Neural crest cell (in vitro differentiated cells): ENCODE measurements at regions not wholly inside any gene's neighbourhood (a gene's known extent, or its start where the extent isn't known, plus 50 kb on each side); places are given as distances from the start of the nearest gene placed in this dataset.

Experiments used
- DNase-seq: peaks from one replicate; pipeline ENCODE4 v3.0.0; 2021; ENCODE audit warnings: low read depth, mixed read lengths, low spot score
- H3K27ac Mint-ChIP-seq: one replicate; pipeline ENCODE4 v1.8.0; 2021; ENCODE audit warnings: mild to moderate bottlenecking, mixed read lengths; ENCODE audit not compliant: unreplicated experiment
- H3K27me3 Mint-ChIP-seq: 2 replicates; pipeline ENCODE4 v1.8.0; 2021; ENCODE audit warnings: low read depth, mild to moderate bottlenecking, mixed read lengths
- H3K36me3 Mint-ChIP-seq: 2 replicates; pipeline ENCODE4 v1.8.0; 2021; ENCODE audit warnings: low read depth, mild to moderate bottlenecking, mixed read lengths
- H3K4me1 Mint-ChIP-seq: 2 replicates; pipeline ENCODE4 v1.8.0; 2021; ENCODE audit warnings: mixed read lengths
- H3K4me3 Mint-ChIP-seq: one replicate; pipeline ENCODE4 v1.8.0; 2021; ENCODE audit warnings: mild to moderate bottlenecking, mixed read lengths
- H3K9me3 Mint-ChIP-seq: 2 replicates; pipeline ENCODE4 v1.8.0; 2021; ENCODE audit warnings: mixed read lengths
- CTCF ChIP-seq: fragments of 200-600 bp; sonication (generic); conservative IDR thresholded peaks from 2 replicates; pipeline ENCODE4 v1.5.0; 2021; ENCODE audit warnings: antibody characterized with exemption, mild to moderate bottlenecking

- H3K4me3 Mint-ChIP-seq = no peak overlapping the region
- no peak overlapping the region for H3K27ac Mint-ChIP-seq
- H3K27me3 Mint-ChIP-seq = no peaks in the 10 kb centered on the region
- H3K9me3 Mint-ChIP-seq = no peaks in the 10 kb centered on the region
- TF ChIP-seq CTCF = no peak
- no peaks in the 10 kb centered on the region for H3K36me3 Mint-ChIP-seq
- H3K4me1 Mint-ChIP-seq = peaks cover 15% of the 10 kb centered on the region
- no peak for DNase-seq
Measured at GRCh38 chr7:16062269-16062668, 359.1 kb downstream of the CRPPA start.

DNA sequence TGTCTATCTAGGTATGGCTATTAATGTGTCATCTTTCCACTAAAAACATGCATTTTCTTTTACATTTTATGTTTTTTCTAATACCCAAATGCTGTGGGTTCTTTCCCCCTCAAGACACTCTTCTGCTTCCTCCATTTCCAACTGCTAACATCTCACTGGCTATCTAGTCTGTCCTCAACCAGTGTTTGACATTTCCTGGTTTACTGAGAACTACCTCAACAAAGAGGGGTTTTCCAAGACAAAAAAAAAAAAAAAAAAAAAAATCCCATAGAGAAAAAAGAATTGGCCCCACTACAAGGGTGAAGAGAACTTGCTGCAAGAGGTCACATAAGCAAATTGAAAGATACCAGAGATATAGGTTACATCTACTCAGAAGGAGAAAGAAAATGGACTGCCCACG, 359.7 kb downstream of the CRPPA start:
- Mint-ChIP-seq H3K36me3 (no peaks in the 10 kb centered on the region), H3K4me3 (no peak overlapping the region), H3K9me3 (no peaks in the 10 kb centered on the region), H3K4me1 (peaks cover 12% of the 10 kb centered on the region), H3K27ac (no peak overlapping the region), H3K27me3 (no peaks in the 10 kb centered on the region)
- no peak for DNase-seq
- no peak for TF ChIP-seq CTCF

DNA sequence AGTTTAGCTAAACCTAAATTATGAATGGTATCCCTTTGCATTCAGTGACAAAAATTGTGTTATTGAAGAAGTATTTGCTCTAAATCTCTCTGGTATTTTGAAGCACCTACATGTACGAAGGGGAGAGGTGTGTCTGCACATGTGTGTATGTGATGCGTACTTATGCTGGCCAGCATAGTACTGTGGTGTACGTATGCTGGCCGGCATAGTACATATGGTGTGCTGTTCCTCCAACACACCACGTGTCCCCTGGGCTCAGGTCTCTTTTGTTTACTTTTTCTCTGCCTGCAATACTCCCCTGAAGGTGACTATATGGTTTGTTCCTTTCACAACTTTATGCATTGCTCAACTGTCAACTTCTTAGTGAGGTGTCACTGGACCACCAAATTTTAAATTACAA, 360.3 kb downstream of the CRPPA start:
- Mint-ChIP-seq H3K9me3 (no peaks in the 10 kb centered on the region), H3K4me1 (peaks cover 12% of the 10 kb centered on the region), H3K27ac (no peak overlapping the region), H3K27me3 (no peaks in the 10 kb centered on the region), H3K36me3 (no peaks in the 10 kb centered on the region), H3K4me3 (no peak overlapping the region)
- no peak for TF ChIP-seq CTCF
- DNase-seq = no peak

DNA sequence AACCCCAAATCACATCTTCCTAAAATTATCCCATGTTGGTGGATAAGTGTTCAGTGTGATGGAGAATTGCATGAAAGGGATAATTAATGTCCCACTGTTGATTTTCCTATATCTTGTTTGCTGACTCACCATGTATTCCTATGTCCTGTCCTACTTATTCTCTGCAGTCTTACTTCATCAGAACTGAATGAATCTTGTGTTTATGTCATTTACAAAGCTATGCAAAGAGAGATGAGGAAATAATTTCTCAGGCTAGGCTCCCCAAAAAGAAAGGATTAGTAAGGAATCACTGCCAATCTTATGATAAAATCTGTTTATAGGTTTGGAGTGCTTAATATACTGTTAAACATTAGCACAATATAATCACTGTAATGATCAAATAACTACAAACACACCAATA, 360.8 kb downstream of the CRPPA start:
- no peaks in the 10 kb centered on the region for H3K36me3 Mint-ChIP-seq

GRCh38 chr7:16055263-16055976, 365.9 kb downstream of the CRPPA start:
- Mint-ChIP-seq H3K4me3 (no peak overlapping the region), H3K4me1 (no peaks in the 10 kb centered on the region), H3K27ac (no peak overlapping the region), H3K36me3 (no peaks in the 10 kb centered on the region), H3K27me3 (no peaks in the 10 kb centered on the region), H3K9me3 (no peaks in the 10 kb centered on the region)
- TF ChIP-seq CTCF = no peak
- no peak for DNase-seq

More for the DNA sequence above, 360.8 kb downstream of the CRPPA start:
- Mint-ChIP-seq H3K4me3 (no peak overlapping the region), H3K4me1 (peaks cover 12% of the 10 kb centered on the region), H3K9me3 (no peaks in the 10 kb centered on the region), H3K27me3 (no peaks in the 10 kb centered on the region), H3K27ac (no peak overlapping the region)
- no peak for DNase-seq
- TF ChIP-seq CTCF = no peak
